ENCODE measurements at regions not wholly inside any gene's neighbourhood (a gene's known extent, or its start where the extent isn't known, plus 50 kb on each side); places are given as distances from the start of the nearest gene placed in this dataset.
"Not testable (repeated sequence)": the region's sequence is repeated elsewhere in the genome, so short reads cannot be mapped to it uniquely, and the experiment has no call there.

- Mint-ChIP-seq H3K4me3 (no peak overlapping the region), H3K36me3 (ENCODE audit: low read depth) (no peaks in the 10 kb centered on the region), H3K9me3 (peaks cover 46% of the 10 kb centered on the region), H3K4me1 (no peaks in the 10 kb centered on the region), H3K27ac (no peak overlapping the region), H3K27me3 (ENCODE audit: low read depth, poor library complexity) (no peaks in the 10 kb centered on the region)
- TF ChIP-seq CTCF (IDR thresholded peaks at IDR 0.05) = no peak
- no peak for DNase-seq
Measured at GRCh38 chr12:17301544-17301943, 695.6 kb upstream of the LMO3 start.

DNA sequence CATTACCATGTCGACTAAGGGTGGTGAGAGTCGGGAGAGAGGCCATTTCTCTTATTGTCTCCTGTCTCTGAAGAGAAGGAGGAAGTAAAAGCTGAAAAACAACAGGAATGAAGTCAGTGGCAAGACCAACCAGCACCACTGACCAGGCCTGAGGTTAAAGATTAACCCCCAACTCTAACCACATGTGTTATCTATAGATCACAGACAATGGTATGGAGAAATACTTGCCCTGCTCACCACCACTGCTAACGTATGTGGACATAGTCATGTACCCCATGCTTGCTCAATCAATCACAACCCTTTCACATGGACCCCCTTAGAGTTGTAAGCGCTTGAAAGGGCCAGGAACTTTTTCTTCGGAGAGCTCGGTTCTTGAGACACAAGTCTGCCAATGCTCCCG lies 690.9 kb upstream of the LMO3 start:
- no peak for TF ChIP-seq CTCF (IDR thresholded peaks at IDR 0.05)
- DNase-seq = no peak
- no peaks in the 10 kb centered on the region for H3K36me3 Mint-ChIP-seq (ENCODE audit: low read depth)

GRCh38 chr12:17286874-17287273 lies 680.9 kb upstream of the LMO3 start:
- H3K27ac Mint-ChIP-seq = no peak overlapping the region
- DNase-seq = no peak
- H3K9me3 Mint-ChIP-seq = peaks cover 34% of the 10 kb centered on the region
- no peaks in the 10 kb centered on the region for H3K36me3 Mint-ChIP-seq (ENCODE audit: low read depth)
- H3K4me1 Mint-ChIP-seq = no peaks in the 10 kb centered on the region
- H3K4me3 Mint-ChIP-seq = no peak overlapping the region
- H3K27me3 Mint-ChIP-seq (ENCODE audit: low read depth, poor library complexity) = peaks cover 2% of the 10 kb centered on the region
- TF ChIP-seq CTCF (IDR thresholded peaks at IDR 0.05) = no peak

More for the DNA sequence above, 690.9 kb upstream of the LMO3 start:
- H3K4me1 Mint-ChIP-seq = no peaks in the 10 kb centered on the region
- H3K27me3 Mint-ChIP-seq (ENCODE audit: low read depth, poor library complexity) = no peaks in the 10 kb centered on the region
- no peak overlapping the region for H3K4me3 Mint-ChIP-seq
- peaks cover 31% of the 10 kb centered on the region for H3K9me3 Mint-ChIP-seq
- H3K27ac Mint-ChIP-seq = no peak overlapping the region

GRCh38 chr12:17284873-17285272 lies 678.9 kb upstream of the LMO3 start:
- H3K4me1 Mint-ChIP-seq = no peaks in the 10 kb centered on the region
- H3K9me3 Mint-ChIP-seq = peaks cover 34% of the 10 kb centered on the region
- no peak for TF ChIP-seq CTCF (IDR thresholded peaks at IDR 0.05)
- H3K4me3 Mint-ChIP-seq = no peak overlapping the region
- no peak for DNase-seq
- H3K27me3 Mint-ChIP-seq (ENCODE audit: low read depth, poor library complexity) = peaks cover 2% of the 10 kb centered on the region
- H3K27ac Mint-ChIP-seq = no peak overlapping the region
- no peaks in the 10 kb centered on the region for H3K36me3 Mint-ChIP-seq (ENCODE audit: low read depth)

DNA sequence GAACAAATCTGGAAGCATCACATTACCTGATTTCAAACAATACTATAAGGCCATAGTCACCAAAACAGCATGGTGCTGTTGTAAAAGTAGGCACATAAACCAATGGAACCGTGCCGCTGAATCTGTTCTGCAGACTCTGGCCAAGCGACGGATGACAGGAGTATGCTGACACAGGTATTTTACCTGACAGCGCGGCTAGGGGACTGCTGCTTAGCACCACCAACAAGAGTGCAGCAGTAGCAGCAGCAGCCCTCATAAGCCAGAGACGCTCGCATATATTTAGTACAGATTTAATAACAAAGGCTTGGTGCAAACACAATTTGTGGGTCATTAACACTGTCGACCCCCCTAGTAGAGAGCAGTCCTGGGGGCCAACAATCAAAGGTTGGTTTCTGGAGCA lies 677.6 kb upstream of the LMO3 start:
- Mint-ChIP-seq H3K27me3 (ENCODE audit: low read depth, poor library complexity) (peaks cover 2% of the 10 kb centered on the region), H3K36me3 (ENCODE audit: low read depth) (no peaks in the 10 kb centered on the region), H3K9me3 (peaks cover 32% of the 10 kb centered on the region), H3K27ac (no peak overlapping the region), H3K4me1 (no peaks in the 10 kb centered on the region), H3K4me3 (no peak overlapping the region)
- no peak for TF ChIP-seq CTCF (IDR thresholded peaks at IDR 0.05)
- no peak for DNase-seq

- H3K27ac Mint-ChIP-seq; H3K27me3 Mint-ChIP-seq (ENCODE audit: low read depth, poor library complexity); H3K36me3 Mint-ChIP-seq (ENCODE audit: low read depth); DNase-seq; H3K4me3 Mint-ChIP-seq; H3K4me1 Mint-ChIP-seq: not testable (repeated sequence)
- H3K9me3 Mint-ChIP-seq = peaks cover 20% of the 10 kb centered on the region
Measured at GRCh38 chr12:17282169-17282568, 676.2 kb upstream of the LMO3 start.
